AG09309 (cell line): ENCODE measurements at regions not wholly inside any gene's neighbourhood (a gene's known extent, or its start where the extent isn't known, plus 50 kb on each side); places are given as distances from the start of the nearest gene placed in this dataset.

Source experiments
- DNase-seq: peaks from one replicate; pipeline ENCODE4 v3.0.0-alpha.2; 2010; ENCODE audit warnings: low read depth
- H3K4me3 ChIP-seq: 2 replicates; pipeline ENCODE4 v1.5.1; 2011; ENCODE audit warnings: mild to moderate bottlenecking, low read depth, low read length, moderate library complexity; ENCODE audit not compliant: control insufficient read depth
- CTCF ChIP-seq: IDR thresholded peaks from 2 replicates; pipeline ENCODE4 v1.5.1; 2011; ENCODE audit warnings: mild to moderate bottlenecking, low read depth, low read length, inconsistent platforms; ENCODE audit not compliant: insufficient read depth, control insufficient read depth; ENCODE audit errors: missing control alignments

GRCh38 chr18:10111944-10112343 lies 198.1 kb downstream of the VAPA start:
- no peak for DNase-seq

GRCh38 chr18:10113121-10114022 lies 199.6 kb downstream of the VAPA start:
- H3K4me3 ChIP-seq: no peak overlapping the region

More at GRCh38 chr18:10111944-10112343, 198.1 kb downstream of the VAPA start:
- H3K4me3 ChIP-seq: no peak overlapping the region
- TF ChIP-seq CTCF: no peak

DNA sequence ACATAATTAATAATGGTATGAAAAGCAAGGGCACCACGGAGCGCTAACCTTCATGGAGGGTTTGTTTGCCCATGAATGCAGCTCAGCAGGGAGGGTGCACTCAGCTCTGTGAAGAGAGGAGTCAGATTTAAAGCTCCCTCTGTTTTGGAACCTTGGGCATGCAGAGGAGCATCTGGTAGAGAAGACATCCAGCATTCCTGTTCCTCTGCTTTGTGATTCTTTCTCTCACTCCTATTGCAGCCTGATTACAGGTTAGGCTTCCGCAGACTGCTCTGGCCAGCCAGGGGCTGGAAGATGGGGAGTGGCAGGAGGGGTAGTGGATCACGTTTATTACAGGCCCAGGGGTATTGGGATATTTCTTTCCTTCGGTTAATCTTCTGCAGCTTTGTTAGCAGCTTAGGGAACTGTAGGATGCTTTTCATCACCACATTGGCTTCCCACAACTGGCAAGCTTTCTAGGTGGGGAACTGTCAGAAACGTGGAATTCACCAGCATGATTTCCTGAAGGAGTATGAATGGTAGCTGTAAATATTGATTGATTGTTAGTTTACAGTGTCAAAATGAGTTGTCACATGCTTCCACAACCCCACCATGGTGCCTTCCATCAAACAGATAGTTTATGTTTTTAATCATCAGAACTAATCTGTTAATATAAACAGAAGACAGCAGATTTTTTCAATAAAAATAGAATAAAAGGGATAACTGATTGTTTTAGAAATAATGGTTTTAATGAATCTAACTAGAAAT lies 201.1 kb downstream of the VAPA start:
- no peak overlapping the region for H3K4me3 ChIP-seq
- DNase-seq: no peak
- TF ChIP-seq CTCF: no peak

More at GRCh38 chr18:10113121-10114022, 199.6 kb downstream of the VAPA start:
- TF ChIP-seq CTCF: no peak
- peak; percentile 64 for DNase-seq

GRCh38 chr18:10116574-10116973 lies 202.8 kb downstream of the VAPA start:
- TF ChIP-seq CTCF: no peak
- DNase-seq: no peak
- H3K4me3 ChIP-seq: no peak overlapping the region

GRCh38 chr18:10119528-10119927 lies 205.7 kb downstream of the VAPA start:
- no peak for TF ChIP-seq CTCF

DNA sequence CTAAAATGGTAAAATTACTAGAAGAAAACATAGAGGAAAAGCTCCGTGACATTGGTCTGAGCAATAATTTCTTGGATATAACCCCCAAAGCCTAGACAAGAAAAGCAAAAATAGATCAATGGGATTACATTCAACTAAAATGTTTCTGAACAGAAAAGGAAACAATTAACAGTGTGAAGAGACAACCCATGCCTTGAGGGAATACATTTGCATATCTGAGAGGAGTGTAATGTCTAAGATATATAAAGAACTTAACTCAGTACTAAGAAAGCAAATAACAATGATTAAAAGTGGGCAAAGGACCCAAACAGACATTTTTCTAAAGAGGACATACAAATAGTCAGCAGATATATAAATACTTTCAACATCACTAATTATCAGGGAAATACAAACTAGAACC lies 206.2 kb downstream of the VAPA start:
- H3K4me3 ChIP-seq: no peak overlapping the region
- no peak for DNase-seq
- TF ChIP-seq CTCF: no peak

More at GRCh38 chr18:10119528-10119927, 205.7 kb downstream of the VAPA start:
- no peak overlapping the region for H3K4me3 ChIP-seq
- no peak for DNase-seq
